T-helper 17 cell (primary cell): ENCODE measurements at regions not wholly inside any gene's neighbourhood (a gene's known extent, or its start where the extent isn't known, plus 50 kb on each side); places are given as distances from the start of the nearest gene placed in this dataset.

ENCODE experiments used
- ATAC-seq: fragments of 150-1000 bp; cut with Tn5 transposase; 2 replicates; pipeline ENCODE4 v1.10.0; 2021; ENCODE audit warnings: mild to moderate bottlenecking, moderate library complexity
- DNase-seq, 3 donors: peaks; one replicate each; pipeline versions ENCODE4 v3.0.0 to v3.0.0-alpha.2; 2020 to 2021
- H3K9me3 ChIP-seq: one replicate; pipeline ENCODE4 v1.7.0; 2013; ENCODE audit warnings: low read length, mild to moderate bottlenecking; ENCODE audit not compliant: control insufficient read depth, poor library complexity, severe bottlenecking
- H3K27ac Mint-ChIP-seq: one replicate; pipeline ENCODE4 v1.8.0; 2022; ENCODE audit warnings: mild to moderate bottlenecking, moderate library complexity, mixed read lengths
- H3K27me3 Mint-ChIP-seq: one replicate; pipeline ENCODE4 v1.8.0; 2022; ENCODE audit warnings: mixed read lengths
- H3K36me3 Mint-ChIP-seq: one replicate; pipeline ENCODE4 v1.8.0; 2022; ENCODE audit warnings: low read depth, mixed read lengths
- H3K4me1 Mint-ChIP-seq: one replicate; pipeline ENCODE4 v1.8.0; 2022; ENCODE audit warnings: mild to moderate bottlenecking, mixed read lengths
- H3K4me3 Mint-ChIP-seq: one replicate; pipeline ENCODE4 v1.8.0; 2022; ENCODE audit warnings: mild to moderate bottlenecking, moderate library complexity, mixed read lengths

DNA sequence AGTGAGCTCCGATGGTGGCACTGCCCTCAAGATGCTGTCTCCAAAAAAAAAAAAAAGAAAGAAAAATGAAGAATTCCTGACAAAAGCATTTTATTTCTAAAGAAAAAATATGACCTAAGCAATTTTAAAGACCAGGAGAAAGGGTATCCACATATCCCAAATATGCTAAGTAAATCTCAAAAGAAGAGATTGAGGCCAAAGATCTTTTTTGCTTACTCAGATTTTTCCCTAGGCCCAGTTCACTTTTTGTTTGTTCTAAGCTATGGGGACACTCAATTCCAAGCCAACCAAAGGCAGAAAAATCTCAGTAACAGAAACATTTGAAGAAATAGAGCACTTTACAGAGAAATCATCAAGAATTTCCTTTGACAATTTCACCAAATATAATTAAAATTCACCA, 150.8 kb downstream of the SOX9 start:
- no peak overlapping the region for H3K4me3 Mint-ChIP-seq
- no peaks in the 10 kb centered on the region for H3K36me3 Mint-ChIP-seq
- no peak for DNase-seq
- no peak overlapping the region for H3K27ac Mint-ChIP-seq
- no peaks in the 10 kb centered on the region for H3K4me1 Mint-ChIP-seq
- no peaks in the 10 kb centered on the region for H3K9me3 ChIP-seq
- no peak for ATAC-seq
- no peaks in the 10 kb centered on the region for H3K27me3 Mint-ChIP-seq

DNA sequence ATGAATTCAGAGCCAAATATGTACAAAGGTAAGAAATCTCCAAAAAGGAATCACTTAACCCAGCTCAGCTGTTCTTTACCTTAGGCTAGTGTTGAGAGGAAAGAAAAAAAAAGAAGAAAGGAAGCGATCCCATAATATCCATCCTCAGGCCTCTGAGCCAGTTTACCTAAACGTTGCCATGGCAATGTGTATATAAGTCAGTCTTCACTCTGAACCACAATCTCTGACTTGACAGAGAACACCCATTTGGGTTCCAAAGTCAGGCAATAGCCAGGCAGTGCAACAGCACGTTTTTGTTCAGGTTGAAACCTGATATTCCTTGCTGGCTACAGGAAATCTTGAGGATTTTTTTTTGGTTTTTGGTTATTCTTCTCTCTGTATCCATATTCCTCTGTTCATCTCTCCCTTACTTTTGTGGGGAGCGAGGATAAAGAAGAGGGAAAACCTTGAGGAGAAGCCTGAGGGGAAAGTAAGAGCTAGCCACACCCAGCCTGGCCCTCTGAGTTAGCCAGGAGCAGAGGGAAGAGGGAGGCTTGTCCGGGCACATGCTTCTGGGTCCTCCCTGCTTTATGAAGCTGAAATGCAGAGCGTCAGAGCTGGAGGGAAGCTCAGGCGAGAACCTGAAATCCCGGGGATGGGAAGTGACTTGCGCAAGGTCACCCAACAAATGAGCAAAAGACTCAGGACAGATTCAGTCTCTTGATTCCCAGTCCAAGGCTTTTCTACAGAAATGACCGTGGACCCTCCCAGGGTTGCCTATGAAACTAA, 152.7 kb downstream of the SOX9 start:
- DNase-seq (no peak), ATAC-seq (no peak)
- Mint-ChIP-seq H3K4me3 (no peak overlapping the region), H3K27ac (no peak overlapping the region), H3K27me3 (no peaks in the 10 kb centered on the region), H3K36me3 (no peaks in the 10 kb centered on the region), H3K4me1 (no peaks in the 10 kb centered on the region)
- no peaks in the 10 kb centered on the region for H3K9me3 ChIP-seq

DNA sequence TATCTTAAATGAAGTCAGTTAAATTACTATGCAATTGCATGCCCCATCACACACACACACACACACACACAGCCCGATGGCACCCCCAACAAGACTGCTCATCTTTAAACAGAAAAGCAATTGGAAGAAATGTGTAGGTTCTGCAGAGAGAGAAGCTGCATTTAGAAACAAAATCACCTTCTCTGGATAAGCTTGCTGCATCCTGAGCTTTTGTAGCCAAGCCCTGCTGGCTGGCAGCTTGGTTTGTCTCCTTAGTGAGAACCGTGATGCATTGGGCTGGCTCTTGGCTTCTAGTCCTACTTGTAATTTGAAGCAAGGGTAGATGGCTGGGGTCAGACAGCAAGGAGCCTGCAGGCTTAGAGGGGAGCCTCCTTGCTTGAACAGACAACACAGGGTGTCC, 153.8 kb downstream of the SOX9 start:
- H3K27me3 Mint-ChIP-seq, result no peaks in the 10 kb centered on the region
- DNase-seq (no peak), ATAC-seq (no peak)
- no peaks in the 10 kb centered on the region for H3K9me3 ChIP-seq
- no peaks in the 10 kb centered on the region for H3K36me3 Mint-ChIP-seq
- H3K4me3 Mint-ChIP-seq, result no peak overlapping the region
- H3K4me1 Mint-ChIP-seq, result no peaks in the 10 kb centered on the region
- no peak overlapping the region for H3K27ac Mint-ChIP-seq

DNA sequence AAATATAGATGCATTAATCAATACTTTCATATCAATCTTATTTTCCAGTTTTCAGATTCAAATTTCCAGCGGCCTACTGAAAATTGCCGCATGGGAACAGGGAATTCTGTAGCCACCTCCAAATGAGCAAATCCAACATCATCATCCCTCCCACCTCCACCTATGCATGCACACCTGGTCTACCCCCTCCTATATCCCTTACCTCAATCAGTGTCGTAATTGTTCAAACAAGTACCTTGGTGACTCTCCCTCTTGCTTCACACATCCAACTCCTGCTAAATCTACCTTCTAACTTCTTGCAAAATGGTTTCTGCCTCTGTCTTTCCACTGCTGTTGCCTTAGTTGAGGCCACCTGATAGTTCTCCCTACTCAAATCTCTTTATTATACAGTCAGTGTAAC, 160.1 kb downstream of the SOX9 start:
- H3K9me3 ChIP-seq, result no peaks in the 10 kb centered on the region
- H3K4me3 Mint-ChIP-seq, result no peak overlapping the region
- no peaks in the 10 kb centered on the region for H3K27me3 Mint-ChIP-seq
- peaks cover 2% of the 10 kb centered on the region for H3K36me3 Mint-ChIP-seq
- no peaks in the 10 kb centered on the region for H3K4me1 Mint-ChIP-seq
- no peak overlapping the region for H3K27ac Mint-ChIP-seq
- DNase-seq (no peak), ATAC-seq (no peak)

DNA sequence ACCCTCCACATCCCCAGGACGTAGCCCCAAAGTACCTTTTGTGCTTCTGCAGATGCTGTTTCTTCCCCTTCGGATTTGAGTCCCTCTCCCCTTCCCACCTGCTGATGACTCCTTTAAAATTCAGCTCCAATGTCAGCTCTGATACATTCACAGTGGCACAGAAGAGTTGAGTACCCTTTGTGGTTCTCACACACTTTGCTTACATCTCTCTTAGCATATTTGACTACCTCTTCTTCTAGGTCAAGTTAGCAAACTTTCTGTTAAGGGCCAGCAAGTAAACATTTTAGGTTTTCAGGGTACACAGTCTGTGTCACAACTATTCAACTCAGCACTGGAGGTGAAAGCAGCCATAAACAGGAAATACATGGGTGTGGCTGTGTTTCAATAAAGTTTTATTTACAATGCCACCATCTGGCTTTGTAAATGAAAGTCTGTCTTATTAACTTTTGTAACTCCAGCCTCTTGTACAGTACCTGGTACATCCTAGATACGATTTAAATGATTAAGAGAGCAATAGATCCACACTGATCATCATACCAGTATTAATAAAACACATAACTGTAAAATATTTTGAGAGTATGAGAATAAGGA, 161.7 kb downstream of the SOX9 start:
- H3K36me3 Mint-ChIP-seq, result peaks cover 2% of the 10 kb centered on the region
- ATAC-seq (no peak), DNase-seq (no peak)
- no peak overlapping the region for H3K27ac Mint-ChIP-seq
- no peaks in the 10 kb centered on the region for H3K4me1 Mint-ChIP-seq
- H3K9me3 ChIP-seq, result no peaks in the 10 kb centered on the region
- no peak overlapping the region for H3K4me3 Mint-ChIP-seq
- H3K27me3 Mint-ChIP-seq, result no peaks in the 10 kb centered on the region

DNA sequence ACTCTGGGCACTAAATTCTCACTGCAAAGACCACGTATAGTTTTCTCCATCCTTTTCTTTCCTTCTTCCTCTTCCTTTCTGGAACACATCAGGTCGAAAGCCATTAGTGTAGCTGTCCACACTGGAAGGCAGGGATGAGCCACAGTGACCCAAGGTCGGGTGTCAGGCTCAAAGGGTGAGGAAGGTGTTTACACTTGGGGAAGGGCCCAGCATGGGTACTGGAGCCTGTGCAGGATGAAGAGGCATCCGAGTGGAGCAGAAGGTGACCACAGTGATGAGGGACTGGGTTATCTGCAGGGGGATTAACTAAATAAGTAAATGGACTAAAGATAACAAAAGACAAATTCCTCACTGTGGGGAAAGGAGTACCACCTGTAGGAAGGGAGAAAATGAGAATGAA, 164.0 kb downstream of the SOX9 start:
- no peaks in the 10 kb centered on the region for H3K9me3 ChIP-seq
- DNase-seq (no peak), ATAC-seq (no peak)
- H3K36me3 Mint-ChIP-seq, result peaks cover 2% of the 10 kb centered on the region
- H3K27ac Mint-ChIP-seq, result no peak overlapping the region
- no peaks in the 10 kb centered on the region for H3K4me1 Mint-ChIP-seq
- H3K4me3 Mint-ChIP-seq, result no peak overlapping the region
- H3K27me3 Mint-ChIP-seq, result no peaks in the 10 kb centered on the region

DNA sequence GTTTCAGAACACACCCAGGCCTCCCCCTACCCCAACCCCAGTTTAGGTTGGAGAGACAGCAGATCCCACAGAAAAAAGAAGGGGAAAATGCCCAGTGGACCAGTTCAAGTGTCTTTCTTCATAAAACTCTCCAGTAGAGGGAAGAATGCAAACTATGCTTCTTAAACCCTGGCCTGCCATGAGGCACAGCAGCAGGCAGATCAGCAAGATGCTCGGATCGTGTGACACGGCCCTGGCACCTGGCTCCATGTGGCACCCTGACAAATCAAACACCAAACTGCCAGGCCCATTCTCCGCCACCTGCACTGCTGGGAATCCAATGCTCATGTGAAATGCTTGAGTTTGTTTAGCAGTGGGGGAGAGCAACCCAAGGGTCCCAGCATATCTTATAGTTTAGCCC, 166.8 kb downstream of the SOX9 start:
- ATAC-seq (no peak), DNase-seq (no peak)
- Mint-ChIP-seq H3K27ac (no peak overlapping the region), H3K4me1 (no peaks in the 10 kb centered on the region), H3K36me3 (no peaks in the 10 kb centered on the region), H3K27me3 (no peaks in the 10 kb centered on the region), H3K4me3 (no peak overlapping the region)
- no peaks in the 10 kb centered on the region for H3K9me3 ChIP-seq

DNA sequence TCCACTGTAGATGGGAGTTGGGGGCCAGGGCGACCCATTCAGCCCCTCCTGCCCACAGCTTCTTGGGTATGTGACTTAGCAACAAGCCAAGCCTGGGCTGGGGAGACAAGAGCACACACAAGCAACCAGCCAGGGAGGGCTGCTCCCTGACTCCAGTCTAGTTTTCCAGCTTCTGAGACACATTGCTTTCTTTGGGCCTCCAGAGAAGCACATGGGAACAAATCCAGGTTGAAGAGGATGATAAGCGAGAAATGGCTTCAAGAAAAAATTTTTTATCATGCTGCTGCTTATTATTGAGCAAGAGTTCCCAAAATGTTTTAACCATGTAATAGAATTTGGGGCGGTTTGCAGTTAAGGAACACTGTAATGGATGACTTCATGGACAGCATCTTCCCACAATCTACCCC, 173.7 kb downstream of the SOX9 start:
- peaks cover 5% of the 10 kb centered on the region for H3K27me3 Mint-ChIP-seq
- H3K27ac Mint-ChIP-seq, result no peak overlapping the region
- no peak for DNase-seq
- no peaks in the 10 kb centered on the region for H3K4me1 Mint-ChIP-seq
- H3K9me3 ChIP-seq, result no peaks in the 10 kb centered on the region
- no peak for ATAC-seq
- no peaks in the 10 kb centered on the region for H3K36me3 Mint-ChIP-seq
- no peak overlapping the region for H3K4me3 Mint-ChIP-seq

DNA sequence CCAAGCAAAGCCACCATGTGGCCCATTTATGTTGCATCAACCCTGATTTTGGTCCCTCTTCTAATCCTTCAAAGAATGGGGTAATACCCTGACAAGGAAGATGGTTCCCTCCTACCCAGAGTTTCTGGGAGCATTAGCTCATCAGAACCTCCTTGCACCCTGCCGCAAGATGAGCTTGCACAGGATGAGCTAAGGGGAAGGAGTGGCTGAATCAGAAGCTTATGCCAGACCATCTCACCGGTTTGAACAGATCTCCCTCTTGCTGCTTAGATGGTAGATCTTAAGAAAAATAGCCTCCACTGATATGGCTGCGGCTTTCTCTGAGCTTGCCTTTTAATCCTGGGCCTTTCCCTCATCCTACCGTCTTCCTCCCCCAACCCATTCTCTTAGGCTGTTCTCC, 175.1 kb downstream of the SOX9 start:
- Mint-ChIP-seq H3K4me3 (no peak overlapping the region), H3K27me3 (peaks cover 5% of the 10 kb centered on the region), H3K4me1 (no peaks in the 10 kb centered on the region), H3K36me3 (no peaks in the 10 kb centered on the region), H3K27ac (no peak overlapping the region)
- DNase-seq (no peak), ATAC-seq (no peak)
- no peaks in the 10 kb centered on the region for H3K9me3 ChIP-seq

DNA sequence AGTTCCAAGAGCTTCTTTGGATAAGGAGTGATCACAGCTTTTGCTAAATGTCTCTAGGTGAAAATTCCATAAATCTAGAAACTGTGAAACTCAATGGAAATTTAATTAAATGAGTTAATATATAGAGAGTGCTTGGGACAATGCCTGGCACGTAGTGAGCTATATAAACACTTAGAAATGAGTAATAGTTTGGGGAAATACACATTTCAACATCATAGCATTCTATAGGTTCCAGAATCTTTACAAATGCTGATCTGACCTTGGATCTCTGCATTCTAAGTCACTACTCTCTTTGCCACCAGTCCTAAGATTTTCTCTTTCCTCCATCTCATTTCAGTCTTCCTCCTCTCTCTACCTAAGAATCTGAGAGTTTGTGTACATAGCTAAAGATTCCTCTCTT, 175.6 kb downstream of the SOX9 start:
- Mint-ChIP-seq H3K27ac (no peak overlapping the region), H3K36me3 (no peaks in the 10 kb centered on the region), H3K4me1 (no peaks in the 10 kb centered on the region), H3K4me3 (no peak overlapping the region), H3K27me3 (peaks cover 5% of the 10 kb centered on the region)
- no peak for DNase-seq
- ATAC-seq, result no peak
- H3K9me3 ChIP-seq, result no peaks in the 10 kb centered on the region

DNA sequence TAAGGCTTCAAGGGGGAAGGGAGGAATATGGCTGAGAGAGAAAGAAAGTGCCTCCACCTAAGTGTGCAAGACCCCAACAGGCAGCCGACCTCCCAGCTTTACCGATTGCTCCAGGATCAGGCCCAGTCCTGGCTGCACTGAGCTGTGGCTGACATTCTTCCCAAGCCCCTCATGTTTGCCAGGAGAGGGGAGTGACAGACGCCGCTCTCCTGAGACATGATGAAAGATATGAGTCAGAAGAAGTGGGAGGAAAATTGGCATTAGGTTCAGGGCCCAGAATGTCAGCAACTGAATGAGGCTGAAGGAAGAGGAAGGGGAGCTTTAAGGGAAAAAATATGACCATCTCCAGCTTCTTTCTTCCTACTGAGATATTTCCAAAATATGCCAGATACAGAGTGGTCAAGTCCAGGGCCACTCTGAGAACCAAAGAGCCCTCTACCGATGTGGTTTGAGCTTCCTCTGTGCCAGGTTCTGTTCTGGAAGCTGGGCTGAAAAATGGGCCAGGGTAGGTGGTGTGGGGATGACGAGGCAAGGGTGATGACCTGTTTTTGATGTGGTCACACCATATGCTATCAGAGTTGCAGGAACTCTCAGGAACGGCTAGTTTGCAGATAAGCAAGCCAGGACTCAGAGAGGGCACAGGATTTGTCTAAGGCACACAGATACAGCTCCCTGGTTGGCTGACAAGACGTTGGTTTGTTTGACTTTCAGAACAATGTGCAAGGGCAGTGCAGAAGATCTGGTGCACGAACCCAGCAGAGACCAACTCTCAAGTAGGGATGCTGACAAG, 176.7 kb downstream of the SOX9 start:
- no peak for DNase-seq

DNA sequence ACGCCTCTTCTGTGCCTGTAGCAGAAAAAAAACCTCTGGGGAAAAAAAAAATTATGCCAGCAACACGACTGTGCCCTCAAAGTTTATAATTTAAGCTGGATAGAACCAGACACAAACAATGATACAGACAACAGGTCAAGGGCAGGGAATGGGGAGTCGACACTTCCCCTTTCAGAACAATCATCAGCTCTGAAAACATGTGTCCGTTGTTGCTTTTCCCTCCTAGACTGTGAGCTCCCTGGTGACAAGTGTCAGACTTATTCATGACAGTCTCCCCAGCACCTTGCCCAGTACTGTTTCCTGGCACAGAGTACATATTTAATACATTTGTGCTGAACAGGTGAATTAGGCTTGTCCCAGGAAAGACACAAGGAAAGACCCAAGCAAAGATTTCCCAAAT, 178.3 kb downstream of the SOX9 start:
- no peaks in the 10 kb centered on the region for H3K36me3 Mint-ChIP-seq
- H3K4me1 Mint-ChIP-seq, result no peaks in the 10 kb centered on the region
- no peaks in the 10 kb centered on the region for H3K9me3 ChIP-seq
- H3K27me3 Mint-ChIP-seq, result peaks cover 5% of the 10 kb centered on the region
- H3K27ac Mint-ChIP-seq, result no peak overlapping the region
- no peak for ATAC-seq
- H3K4me3 Mint-ChIP-seq, result no peak overlapping the region
- no peak for DNase-seq

More for the DNA sequence above, 176.7 kb downstream of the SOX9 start:
- peaks cover 5% of the 10 kb centered on the region for H3K27me3 Mint-ChIP-seq
- no peak overlapping the region for H3K27ac Mint-ChIP-seq
- H3K9me3 ChIP-seq, result no peaks in the 10 kb centered on the region
- no peaks in the 10 kb centered on the region for H3K36me3 Mint-ChIP-seq
- H3K4me1 Mint-ChIP-seq, result no peaks in the 10 kb centered on the region
- no peak overlapping the region for H3K4me3 Mint-ChIP-seq
- no peak for ATAC-seq

DNA sequence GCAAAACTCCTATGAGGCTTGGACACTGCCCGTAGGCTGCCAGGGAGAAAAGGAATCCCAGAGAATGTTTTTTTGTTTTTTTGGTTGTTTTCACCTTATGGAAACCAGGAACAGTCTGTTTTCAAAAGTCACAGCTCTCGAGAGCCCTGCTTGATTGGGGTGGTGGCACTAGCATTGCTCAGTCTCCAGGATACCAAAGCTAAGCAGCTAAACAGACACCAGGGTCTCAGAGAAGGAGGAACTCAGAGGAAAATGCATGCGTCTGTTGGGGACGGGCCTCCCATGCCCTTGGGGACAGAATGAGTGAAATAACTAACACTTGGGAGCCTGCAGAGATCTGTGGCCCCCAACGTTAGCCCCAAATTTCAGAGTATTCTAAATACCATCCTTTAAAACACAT, 178.8 kb downstream of the SOX9 start:
- DNase-seq, result no peak
- H3K9me3 ChIP-seq, result no peaks in the 10 kb centered on the region
- H3K4me3 Mint-ChIP-seq, result no peak overlapping the region
- no peaks in the 10 kb centered on the region for H3K4me1 Mint-ChIP-seq
- no peak for ATAC-seq
- no peak overlapping the region for H3K27ac Mint-ChIP-seq
- H3K36me3 Mint-ChIP-seq, result no peaks in the 10 kb centered on the region
- H3K27me3 Mint-ChIP-seq, result peaks cover 5% of the 10 kb centered on the region
